Lower lobe of right lung (tissue), 2 donors: ENCODE measurements at regions not wholly inside any gene's neighbourhood (a gene's known extent, or its start where the extent isn't known, plus 50 kb on each side); places are given as distances from the start of the nearest gene placed in this dataset.

Source experiments
- ATAC-seq, 2 donors: fragments of 200-7000 bp; cut with Tn5 transposase; one replicate each; pipeline ENCODE4 v1.9.1; 2020 to 2022; ENCODE audit warnings: mild to moderate bottlenecking in 2 of 2, moderate library complexity in 2 of 2
- DNase-seq: peaks from one replicate; pipeline ENCODE4 v3.0.0-alpha.2; 2020
- H3K27ac ChIP-seq: fragments of 200-600 bp; one replicate; pipeline ENCODE4 v1.8.0; 2022
- H3K27me3 ChIP-seq: fragments of 200-600 bp; one replicate; pipeline ENCODE4 v1.8.0; 2022; ENCODE audit warnings: low read depth
- H3K36me3 ChIP-seq: fragments of 200-600 bp; one replicate; pipeline ENCODE4 v1.8.0; 2022; ENCODE audit warnings: mild to moderate bottlenecking
- H3K4me1 ChIP-seq: fragments of 200-600 bp; one replicate; pipeline ENCODE4 v1.8.0; 2022
- H3K4me3 ChIP-seq: fragments of 200-600 bp; one replicate; pipeline ENCODE4 v1.8.0; 2022; ENCODE audit warnings: mild to moderate bottlenecking
- H3K9me3 ChIP-seq: fragments of 200-600 bp; one replicate; pipeline ENCODE4 v1.8.0; 2022
- CTCF ChIP-seq: fragments of 200-600 bp; IDR thresholded peaks from one replicate; pipeline ENCODE4 v1.8.0; 2022; ENCODE audit warnings: antibody characterized with exemption, mild to moderate bottlenecking
- intact Hi-C: fragments of 100-400 bp; cut with DNase I; formaldehyde crosslinking; loops from one replicate; pipeline ENCODE4 v1.11.0; 2022
- donor health status: DM: no; HTN: yes; CAD: no; lungs with severe emphysema.

GRCh38 chr12:126752021-126752420 is 1514.9 kb upstream of the TMEM132C start:
- ATAC-seq: no peak
- Histone ChIP-seq H3K36me3 (no peaks in the 10 kb centered on the region), H3K9me3 (no peaks in the 10 kb centered on the region), H3K4me3 (no peak overlapping the region), H3K4me1 (no peaks in the 10 kb centered on the region), H3K27ac (no peak overlapping the region), H3K27me3 (no peaks in the 10 kb centered on the region)
- no peak for TF ChIP-seq CTCF
- intact Hi-C loops: no loop called here
- no peak for DNase-seq

GRCh38 chr12:126757326-126757725 is 1509.6 kb upstream of the TMEM132C start:
- intact Hi-C loops: no loop called here

GRCh38 chr12:126760092-126760491 is 1506.9 kb upstream of the TMEM132C start:
- ATAC-seq (no peak), DNase-seq (no peak)
- no peaks in the 10 kb centered on the region for H3K4me1 ChIP-seq
- no peak overlapping the region for H3K4me3 ChIP-seq
- no peaks in the 10 kb centered on the region for H3K36me3 ChIP-seq
- H3K27me3 ChIP-seq: no peaks in the 10 kb centered on the region
- H3K9me3 ChIP-seq: peaks cover 17% of the 10 kb centered on the region
- H3K27ac ChIP-seq: no peak overlapping the region
- TF ChIP-seq CTCF: no peak
- intact Hi-C loops: no loop called here

More at GRCh38 chr12:126757326-126757725, 1509.6 kb upstream of the TMEM132C start:
- Histone ChIP-seq H3K27me3 (no peaks in the 10 kb centered on the region), H3K4me3 (no peak overlapping the region), H3K36me3 (no peaks in the 10 kb centered on the region), H3K9me3 (peaks cover 4% of the 10 kb centered on the region), H3K27ac (no peak overlapping the region), H3K4me1 (no peaks in the 10 kb centered on the region)
- TF ChIP-seq CTCF: no peak
- ATAC-seq: no peak
- no peak for DNase-seq

- no peaks in the 10 kb centered on the region for H3K36me3 ChIP-seq
Measured at GRCh38 chr12:126761420-126761819, 1505.5 kb upstream of the TMEM132C start.

GRCh38 chr12:126762150-126762549 is 1504.8 kb upstream of the TMEM132C start:
- Histone ChIP-seq H3K9me3 (peaks cover 17% of the 10 kb centered on the region), H3K27me3 (no peaks in the 10 kb centered on the region), H3K36me3 (no peaks in the 10 kb centered on the region), H3K27ac (no peak overlapping the region), H3K4me3 (no peak overlapping the region), H3K4me1 (no peaks in the 10 kb centered on the region)
- ATAC-seq (no peak), DNase-seq (no peak)
- intact Hi-C loops: no loop called here
- TF ChIP-seq CTCF: no peak

More at GRCh38 chr12:126761420-126761819, 1505.5 kb upstream of the TMEM132C start:
- Histone ChIP-seq H3K27ac (no peak overlapping the region), H3K4me3 (no peak overlapping the region), H3K27me3 (no peaks in the 10 kb centered on the region), H3K4me1 (no peaks in the 10 kb centered on the region), H3K9me3 (peaks cover 17% of the 10 kb centered on the region)
- ATAC-seq: no peak
- TF ChIP-seq CTCF: no peak
- intact Hi-C loops: no loop called here
- DNase-seq: no peak

GRCh38 chr12:126763359-126763758 is 1503.6 kb upstream of the TMEM132C start:
- no peak for ATAC-seq
- intact Hi-C loops: no loop called here
- Histone ChIP-seq H3K27me3 (no peaks in the 10 kb centered on the region), H3K4me1 (no peaks in the 10 kb centered on the region), H3K27ac (no peak overlapping the region), H3K4me3 (no peak overlapping the region), H3K36me3 (no peaks in the 10 kb centered on the region), H3K9me3 (peaks cover 17% of the 10 kb centered on the region)
- no peak for TF ChIP-seq CTCF
- no peak for DNase-seq
